Right atrium auricular region (tissue), 2 donors: ENCODE measurements at regions not wholly inside any gene's neighbourhood (a gene's known extent, or its start where the extent isn't known, plus 50 kb on each side); places are given as distances from the start of the nearest gene placed in this dataset.

ENCODE experiments used
- DNase-seq: peaks from one replicate; pipeline ENCODE4 v3.0.0-alpha.2; 2019; ENCODE audit warnings: low spot score
- H3K27ac ChIP-seq, 2 donors: fragments of 200-600 bp; sonication (generic); 1 replicate in 1 of 2; 2 replicates in 1 of 2; pipeline ENCODE4 v1.5.1; 2016 to 2019
- H3K27me3 ChIP-seq, 2 donors: fragments of 200-600 bp; sonication (generic); one replicate each; pipeline versions ENCODE4 v1.5.1 to v1.6.0; 2017 to 2019
- H3K36me3 ChIP-seq: fragments of 200-600 bp; sonication (generic); one replicate; pipeline ENCODE4 v1.5.1; 2016
- H3K4me1 ChIP-seq, 2 donors: fragments of 200-600 bp; sonication (generic); one replicate each; pipeline versions ENCODE4 v1.5.1 to v1.6.0; 2017 to 2019
- H3K4me3 ChIP-seq, 2 donors: fragments of 200-600 bp; sonication (generic); 1 replicate in 1 of 2; 2 replicates in 1 of 2; pipeline ENCODE4 v1.5.1; 2017 to 2019; ENCODE audit warnings: mild to moderate bottlenecking in 1 of 2, moderate library complexity in 1 of 2
- H3K9me3 ChIP-seq, 2 donors: fragments of 200-600 bp; sonication (generic); one replicate each; pipeline ENCODE4 v1.5.1; 2019
- CTCF ChIP-seq, 2 donors: fragments of 200-600 bp; sonication (generic); IDR thresholded peaks; one replicate each; pipeline ENCODE4 v1.5.1; 2019; ENCODE audit warnings: antibody characterized with exemption in 2 of 2

GRCh38 chr5:43855452-43855851 is 252.5 kb downstream of the NNT start:
- no peak overlapping the region for H3K4me3 ChIP-seq
- H3K27me3 ChIP-seq = no peaks in the 10 kb centered on the region
- no peak overlapping the region for H3K27ac ChIP-seq
- H3K36me3 ChIP-seq = no peaks in the 10 kb centered on the region
- no peak for TF ChIP-seq CTCF (IDR thresholded peaks at IDR 0.05)
- no peak for DNase-seq
- peaks cover 0 to 17% of the 10 kb centered on the region in 2 donors for H3K4me1 ChIP-seq
- H3K9me3 ChIP-seq = no peaks in the 10 kb centered on the region

DNA sequence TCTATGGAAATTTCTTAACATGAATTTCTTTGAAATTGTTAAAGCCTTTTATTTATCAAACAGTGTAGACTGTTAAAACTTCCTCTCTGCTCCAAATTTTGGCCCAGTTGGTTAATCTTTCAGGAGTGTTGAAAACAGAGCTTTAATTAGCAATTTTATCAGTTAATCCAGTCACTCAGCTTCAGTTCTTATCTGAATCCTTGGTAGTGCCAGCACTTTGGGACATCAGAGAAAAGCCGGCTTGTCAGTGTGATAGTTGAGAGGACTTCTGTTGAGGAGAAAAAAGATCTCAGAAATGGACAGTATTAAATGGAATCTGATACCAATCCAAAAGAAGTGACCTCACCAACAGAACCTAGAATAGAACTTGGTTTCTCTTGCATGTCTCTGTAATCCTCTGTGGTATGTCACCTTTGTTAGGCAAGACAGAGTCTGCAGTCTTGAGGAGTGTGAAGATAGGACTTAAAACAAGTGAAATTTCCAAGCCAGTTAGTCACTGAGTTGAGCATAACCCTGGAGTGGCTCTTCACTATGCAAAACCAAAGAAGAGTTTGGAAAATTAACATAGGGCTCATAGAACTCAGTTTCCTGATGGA is 251.8 kb downstream of the NNT start:
- TF ChIP-seq CTCF (IDR thresholded peaks at IDR 0.05) = no peak
- H3K4me3 ChIP-seq = no peak overlapping the region
- H3K9me3 ChIP-seq = no peaks in the 10 kb centered on the region
- no peaks in the 10 kb centered on the region for H3K36me3 ChIP-seq
- no peak overlapping the region for H3K27ac ChIP-seq
- no peak for DNase-seq
- no peaks in the 10 kb centered on the region for H3K27me3 ChIP-seq
- H3K4me1 ChIP-seq = peaks cover 0 to 17% of the 10 kb centered on the region in 2 donors

GRCh38 chr5:43852279-43852678 is 249.3 kb downstream of the NNT start:
- Histone ChIP-seq H3K27ac (no peak overlapping the region), H3K9me3 (no peaks in the 10 kb centered on the region), H3K27me3 (no peaks in the 10 kb centered on the region), H3K36me3 (no peaks in the 10 kb centered on the region), H3K4me3 (no peak overlapping the region), H3K4me1 (peaks cover 0 to 17% of the 10 kb centered on the region in 2 donors)
- no peak for TF ChIP-seq CTCF (IDR thresholded peaks at IDR 0.05)
- DNase-seq = no peak

DNA sequence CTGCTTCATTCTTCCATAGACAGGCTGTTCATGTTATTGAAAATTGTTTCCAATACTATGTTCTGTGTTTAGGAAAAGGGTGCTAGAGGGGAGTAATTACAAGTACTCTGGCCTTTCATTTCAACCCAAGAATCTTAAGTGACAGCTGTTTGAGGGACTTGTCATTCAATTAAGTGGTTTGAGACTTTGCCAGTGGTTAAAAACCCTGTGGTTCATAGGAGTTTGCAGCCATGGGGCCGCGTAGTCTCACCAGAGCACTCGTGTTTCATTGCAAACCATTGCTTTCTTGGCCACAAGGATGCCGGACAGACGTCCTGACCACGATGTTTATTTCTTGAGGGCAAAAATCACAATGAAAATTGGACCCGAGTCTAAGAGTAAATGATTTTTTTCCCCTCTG is 248.8 kb downstream of the NNT start:
- no peak overlapping the region for H3K27ac ChIP-seq
- H3K36me3 ChIP-seq = no peaks in the 10 kb centered on the region
- H3K9me3 ChIP-seq = no peaks in the 10 kb centered on the region
- TF ChIP-seq CTCF (IDR thresholded peaks at IDR 0.05) = no peak
- H3K4me1 ChIP-seq = peaks cover 0 to 17% of the 10 kb centered on the region in 2 donors
- DNase-seq = no peak
- H3K4me3 ChIP-seq = no peak overlapping the region
- no peaks in the 10 kb centered on the region for H3K27me3 ChIP-seq

GRCh38 chr5:43840424-43841125 is 237.6 kb downstream of the NNT start:
- no peaks in the 10 kb centered on the region for H3K27me3 ChIP-seq
- no peak for DNase-seq
- H3K27ac ChIP-seq = no peak overlapping the region
- no peaks in the 10 kb centered on the region for H3K36me3 ChIP-seq
- TF ChIP-seq CTCF (IDR thresholded peaks at IDR 0.05) = no peak
- no peaks in the 10 kb centered on the region for H3K4me1 ChIP-seq
- H3K4me3 ChIP-seq = no peak overlapping the region
- H3K9me3 ChIP-seq = no peaks in the 10 kb centered on the region
